Caco-2 (cell line): ENCODE measurements at regions not wholly inside any gene's neighbourhood (a gene's known extent, or its start where the extent isn't known, plus 50 kb on each side); places are given as distances from the start of the nearest gene placed in this dataset.

Experiments
- BruUV-seq: library from RNA; stranded (reverse); fragments of 400-500 nt; replicated peaks from 2 replicates; lab custom pipeline; 2021; lab: Mats Ljungman, UMichigan
- CTCF ChIA-PET: fragments of 300-600 bp; sonication (Branson Sonifier 250); formaldehyde crosslinking; loops from one replicate; lab custom pipeline; 2022; ENCODE audit warnings: antibody characterized with exemption; lab: Charles Lee
- POLR2A ChIA-PET: fragments of 300-600 bp; sonication (Branson Sonifier 250); formaldehyde crosslinking; loops from one replicate; lab custom pipeline; 2022; ENCODE audit warnings: antibody characterized with exemption; lab: Charles Lee
- DNase-seq, 2 experiments: peaks; one replicate each; pipeline versions ENCODE4 v3.0.0 to v3.0.0-alpha.2; 2020 to 2022
- H3K27me3 ChIP-seq: replicated peaks from 2 replicates; pipeline ENCODE4 v1.6.0; 2011; ENCODE audit warnings: low read length; ENCODE audit not compliant: control insufficient read depth, insufficient read depth
- H3K36me3 ChIP-seq: 2 replicates; pipeline ENCODE4 v1.5.1; 2011; ENCODE audit warnings: low read length; ENCODE audit not compliant: control insufficient read depth, insufficient read depth
- H3K4me1 ChIP-seq: fragments of 250-450 bp; sonication (Bioruptor Pico); 2 replicates; pipeline ENCODE4 v1.5.1; 2020; ENCODE audit warnings: mild to moderate bottlenecking
- H3K4me3 ChIP-seq: 2 replicates; pipeline ENCODE4 v1.5.1; 2011; ENCODE audit warnings: low read depth, mild to moderate bottlenecking, control low read depth, low read length
- H3K9me3 ChIP-seq: fragments of 250-450 bp; sonication (Bioruptor Pico); 2 replicates; pipeline ENCODE4 v1.5.1; 2020; ENCODE audit warnings: mild to moderate bottlenecking, moderate library complexity
- H3K27ac Mint-ChIP-seq: one replicate; pipeline ENCODE4 v1.8.0; 2022; ENCODE audit warnings: mixed read lengths; ENCODE audit not compliant: unreplicated experiment
- H3K27me3 Mint-ChIP-seq: one replicate; pipeline ENCODE4 v1.8.0; 2022; ENCODE audit warnings: mixed read lengths; ENCODE audit not compliant: insufficient read depth, unreplicated experiment
- H3K36me3 Mint-ChIP-seq: one replicate; pipeline ENCODE4 v1.8.0; 2022; ENCODE audit warnings: mild to moderate bottlenecking, mixed read lengths; ENCODE audit not compliant: insufficient read depth, unreplicated experiment
- H3K4me1 Mint-ChIP-seq: one replicate; pipeline ENCODE4 v1.8.0; 2022; ENCODE audit warnings: low read depth, mixed read lengths; ENCODE audit not compliant: unreplicated experiment
- H3K4me3 Mint-ChIP-seq: one replicate; pipeline ENCODE4 v1.8.0; 2022; ENCODE audit warnings: mild to moderate bottlenecking, moderate library complexity, mixed read lengths; ENCODE audit not compliant: unreplicated experiment
- H3K9me3 Mint-ChIP-seq: one replicate; pipeline ENCODE4 v1.8.0; 2022; ENCODE audit warnings: mixed read lengths; ENCODE audit not compliant: unreplicated experiment
- intact Hi-C: fragments of 100-400 bp; cut with micrococcal nuclease; formaldehyde crosslinking; loops from one replicate; pipeline ENCODE4 v1.10.0; 2022; ENCODE audit not compliant: unreplicated experiment
- TF ChIP-seq, protein P1 (sequence below), 2 experiments: fragments of 200-600 bp in 1 of 2; IDR thresholded peaks; 1 replicate in 1 of 2; 2 replicates in 1 of 2; pipeline versions ENCODE4 v1.5.1 to v1.8.0; 2011 to 2022; ENCODE audit warnings: antibody characterized with exemption in 1 of 2, control low read depth in 1 of 2, inconsistent platforms in 1 of 2, low read depth in 1 of 2, low read length in 1 of 2, mild to moderate bottlenecking in 1 of 2, moderate library complexity in 1 of 2; ENCODE audit not compliant: insufficient read depth in 1 of 2, severe bottlenecking in 1 of 2, unreplicated experiment in 1 of 2

DNA sequence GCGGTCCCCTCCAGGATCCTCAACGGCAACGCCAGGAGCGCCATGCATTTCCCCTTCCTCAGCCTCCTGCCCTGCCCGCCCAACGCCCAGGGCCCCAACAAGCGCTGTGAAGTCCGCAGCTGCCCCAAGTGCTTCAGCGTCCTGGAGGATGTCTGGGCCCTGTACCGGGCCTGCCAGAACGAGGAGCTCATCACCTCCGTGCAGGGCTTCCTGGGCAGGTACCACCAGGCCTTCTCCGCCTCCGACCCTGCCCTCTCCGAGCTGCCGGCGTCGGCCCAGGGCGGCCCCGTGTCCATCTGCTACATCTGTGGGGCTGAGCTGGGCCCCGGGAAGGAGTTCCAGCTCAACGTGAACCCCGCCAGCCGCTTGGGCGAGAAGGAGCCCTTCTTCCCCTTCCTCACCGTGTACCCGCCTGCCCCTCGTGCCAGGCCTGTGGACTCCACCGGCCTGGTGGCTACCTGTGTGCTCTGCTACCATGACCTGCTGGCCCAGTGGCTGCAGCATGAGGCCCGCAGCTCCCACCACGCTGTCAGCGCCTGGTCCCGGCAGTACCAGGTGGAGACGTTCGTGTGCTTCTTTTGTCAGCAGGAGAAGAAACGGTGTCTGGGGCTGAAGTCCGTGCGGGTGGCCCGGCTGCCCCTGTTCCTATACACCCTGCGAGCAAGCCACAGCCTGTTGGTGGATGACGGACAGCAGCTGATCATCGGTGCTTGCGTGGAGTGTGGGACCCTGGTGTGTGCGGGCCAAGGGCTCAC, 58.9 kb upstream of the CIBAR2 start:
- no TSS peak for BruUV-seq
- no peaks in the 10 kb centered on the region for H3K27me3 ChIP-seq
- no peaks in the 10 kb centered on the region for H3K36me3 ChIP-seq
- TF ChIP-seq, protein P1, sequence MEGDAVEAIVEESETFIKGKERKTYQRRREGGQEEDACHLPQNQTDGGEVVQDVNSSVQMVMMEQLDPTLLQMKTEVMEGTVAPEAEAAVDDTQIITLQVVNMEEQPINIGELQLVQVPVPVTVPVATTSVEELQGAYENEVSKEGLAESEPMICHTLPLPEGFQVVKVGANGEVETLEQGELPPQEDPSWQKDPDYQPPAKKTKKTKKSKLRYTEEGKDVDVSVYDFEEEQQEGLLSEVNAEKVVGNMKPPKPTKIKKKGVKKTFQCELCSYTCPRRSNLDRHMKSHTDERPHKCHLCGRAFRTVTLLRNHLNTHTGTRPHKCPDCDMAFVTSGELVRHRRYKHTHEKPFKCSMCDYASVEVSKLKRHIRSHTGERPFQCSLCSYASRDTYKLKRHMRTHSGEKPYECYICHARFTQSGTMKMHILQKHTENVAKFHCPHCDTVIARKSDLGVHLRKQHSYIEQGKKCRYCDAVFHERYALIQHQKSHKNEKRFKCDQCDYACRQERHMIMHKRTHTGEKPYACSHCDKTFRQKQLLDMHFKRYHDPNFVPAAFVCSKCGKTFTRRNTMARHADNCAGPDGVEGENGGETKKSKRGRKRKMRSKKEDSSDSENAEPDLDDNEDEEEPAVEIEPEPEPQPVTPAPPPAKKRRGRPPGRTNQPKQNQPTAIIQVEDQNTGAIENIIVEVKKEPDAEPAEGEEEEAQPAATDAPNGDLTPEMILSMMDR (IDR thresholded peaks at IDR 0.05; ENCODE audit: insufficient read depth in 1 of 2, low read depth in 1 of 2, low read length in 1 of 2, severe bottlenecking in 1 of 2, unreplicated experiment in 1 of 2) = no peak
- H3K4me3 ChIP-seq = no peak overlapping the region
- peak overlapping the region; percentile 64 for H3K4me3 Mint-ChIP-seq
- no peaks in the 10 kb centered on the region for H3K27me3 Mint-ChIP-seq
- H3K36me3 Mint-ChIP-seq = peaks cover 6% of the 10 kb centered on the region
- ChIA-PET CTCF (no interaction called here), POLR2A (no interaction called here)
- peaks cover 61% of the 10 kb centered on the region for H3K4me1 ChIP-seq
- H3K9me3 ChIP-seq = no peaks in the 10 kb centered on the region
- H3K9me3 Mint-ChIP-seq = no peaks in the 10 kb centered on the region
- DNase-seq = no peak
- intact Hi-C loops = no loop called here
- H3K27ac Mint-ChIP-seq = no peak overlapping the region
- H3K4me1 Mint-ChIP-seq = peaks cover 49% of the 10 kb centered on the region

- Histone ChIP-seq H3K9me3 (no peaks in the 10 kb centered on the region), H3K27me3 (no peaks in the 10 kb centered on the region), H3K4me1 (peaks cover 59% of the 10 kb centered on the region), H3K4me3 (no peak overlapping the region; the same call in 1 of the 2 replicates), H3K36me3 (no peaks in the 10 kb centered on the region)
- Mint-ChIP-seq H3K4me3 (peak overlapping the region; percentile 64), H3K27ac (no peak overlapping the region), H3K36me3 (peaks cover 6% of the 10 kb centered on the region), H3K9me3 (no peaks in the 10 kb centered on the region), H3K4me1 (peaks cover 44% of the 10 kb centered on the region), H3K27me3 (no peaks in the 10 kb centered on the region)
- no peak for DNase-seq
- no TSS peak for BruUV-seq
- POLR2A ChIA-PET = no interaction called here
- CTCF ChIA-PET = no interaction called here
- intact Hi-C loops = no loop called here
- TF ChIP-seq, protein P1 (IDR thresholded peaks at IDR 0.05; ENCODE audit: insufficient read depth in 1 of 2, low read depth in 1 of 2, low read length in 1 of 2, severe bottlenecking in 1 of 2, unreplicated experiment in 1 of 2) = no peak
Observed at GRCh38 chr16:85171759-85172454, 59.6 kb upstream of the CIBAR2 start.

DNA sequence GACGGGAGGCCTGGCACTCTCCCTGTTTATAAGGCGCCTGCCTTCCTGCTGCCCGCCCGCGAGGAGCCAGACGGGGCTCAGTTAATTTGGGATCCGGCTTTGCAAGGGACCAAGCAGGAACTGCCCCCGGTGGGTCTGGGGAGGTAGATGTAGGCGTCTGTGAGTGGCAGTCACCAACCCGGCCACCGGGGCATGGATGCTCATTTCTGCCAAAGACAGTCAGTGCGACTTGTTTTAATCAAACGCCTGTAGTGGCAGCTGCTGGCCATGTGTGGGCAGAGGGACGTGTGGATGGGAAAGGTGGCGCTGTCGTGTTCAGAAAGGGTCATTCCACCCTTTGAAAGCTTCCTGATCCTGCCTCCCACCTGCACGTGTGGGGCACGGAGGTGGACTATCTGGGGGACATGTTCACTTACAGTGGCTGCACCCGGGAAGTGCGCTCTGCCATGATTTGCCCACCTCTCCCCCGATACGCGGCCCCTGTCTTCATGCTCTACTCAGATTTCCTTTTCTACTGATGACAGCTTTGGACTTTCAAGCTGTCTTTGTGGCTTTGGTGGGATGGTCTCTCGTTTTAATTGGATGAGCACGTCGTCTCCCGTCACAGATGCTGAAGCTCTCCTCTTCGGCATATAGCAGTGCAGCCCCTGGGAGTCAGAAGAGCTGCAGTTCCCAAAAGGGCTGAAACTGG, 60.3 kb upstream of the CIBAR2 start:
- H3K9me3 Mint-ChIP-seq = no peaks in the 10 kb centered on the region
- Histone ChIP-seq H3K4me3 (no peak overlapping the region), H3K9me3 (no peaks in the 10 kb centered on the region), H3K27me3 (no peaks in the 10 kb centered on the region), H3K4me1 (peaks cover 52% of the 10 kb centered on the region), H3K36me3 (no peaks in the 10 kb centered on the region)
- H3K27ac Mint-ChIP-seq = peak overlapping the region; percentile 6
- no peaks in the 10 kb centered on the region for H3K27me3 Mint-ChIP-seq
- peak overlapping the region; percentile 64 for H3K4me3 Mint-ChIP-seq
- TF ChIP-seq, protein P1 (IDR thresholded peaks at IDR 0.05; ENCODE audit: insufficient read depth in 1 of 2, low read depth in 1 of 2, low read length in 1 of 2, severe bottlenecking in 1 of 2, unreplicated experiment in 1 of 2) = peak in 1 of 2 experiments; percentile 42
- peaks cover 2% of the 10 kb centered on the region for H3K36me3 Mint-ChIP-seq
- intact Hi-C loops = loop anchor here (1.0 kb wide), 1 partner anchor 57 kb away; no protein-coding TSS in a partner anchor
- CTCF ChIA-PET = interaction anchor here (0.6 kb wide), 1 partner anchor 453 kb away, joined by 7 read pairs; no protein-coding TSS in a partner anchor
- peaks cover 37% of the 10 kb centered on the region for H3K4me1 Mint-ChIP-seq
- POLR2A ChIA-PET = no interaction called here
- peak in 1 of 2 experiments; percentile 49 for DNase-seq
- TSS peak; percentile 15 for BruUV-seq
